ENCODE measurements at regions not wholly inside any gene's neighbourhood (a gene's known extent, or its start where the extent isn't known, plus 50 kb on each side); places are given as distances from the start of the nearest gene placed in this dataset.

DNA sequence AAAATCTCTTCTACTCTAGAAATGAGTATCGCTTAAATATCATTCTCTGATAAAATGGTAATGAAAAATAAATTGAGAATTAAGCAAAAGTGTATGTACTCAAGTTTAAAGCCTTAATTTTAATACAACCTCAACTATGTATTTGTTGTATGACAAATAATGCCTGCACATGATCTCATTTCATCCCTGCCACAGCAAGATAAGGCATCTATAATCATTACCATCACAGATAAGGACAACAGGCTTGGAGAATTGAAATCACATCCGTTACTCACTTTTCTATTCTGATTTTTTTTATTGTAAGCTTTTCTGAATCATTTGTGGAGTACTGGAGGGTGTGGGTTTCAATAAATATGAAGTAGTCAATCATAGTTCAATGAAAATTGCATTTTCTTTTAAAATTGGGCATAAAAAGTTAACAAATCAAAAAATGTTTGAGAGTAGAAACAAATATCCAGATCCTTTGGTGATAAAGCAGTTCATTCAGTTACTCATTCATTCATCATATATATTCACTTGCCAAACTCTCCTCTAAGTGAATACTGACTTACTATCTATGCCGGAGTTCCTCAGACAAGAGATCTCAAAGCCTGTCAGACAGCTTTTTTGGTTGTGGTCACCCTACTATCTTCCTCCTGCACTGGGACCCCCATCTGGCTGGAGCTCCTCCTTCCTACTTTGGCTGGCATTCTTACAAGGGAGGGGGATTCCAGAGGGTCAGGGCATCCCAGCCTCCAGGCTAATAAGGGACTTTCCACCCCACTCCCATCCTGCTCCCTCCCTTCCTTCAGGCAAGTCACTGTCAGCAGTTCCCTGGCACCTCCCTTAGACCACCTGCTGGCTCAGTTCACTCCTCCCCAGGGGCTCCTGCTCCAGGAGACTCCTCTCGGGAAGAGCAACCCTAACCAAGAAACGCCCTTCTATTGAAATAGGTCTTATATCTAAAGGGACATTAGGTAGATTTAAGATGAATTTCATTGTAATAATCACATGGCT lies 118.6 kb downstream of the OGFRL1 start:
- intact Hi-C loops (cut with DNase I): no loop called here
- H3K9me3 ChIP-seq: no peaks in the 10 kb centered on the region
- TF ChIP-seq POLR2AphosphoS5 (IDR thresholded peaks at IDR 0.05) (no peak), POLR2A (IDR thresholded peaks at IDR 0.05) (no peak)
- TF ChIP-seq, protein P1, sequence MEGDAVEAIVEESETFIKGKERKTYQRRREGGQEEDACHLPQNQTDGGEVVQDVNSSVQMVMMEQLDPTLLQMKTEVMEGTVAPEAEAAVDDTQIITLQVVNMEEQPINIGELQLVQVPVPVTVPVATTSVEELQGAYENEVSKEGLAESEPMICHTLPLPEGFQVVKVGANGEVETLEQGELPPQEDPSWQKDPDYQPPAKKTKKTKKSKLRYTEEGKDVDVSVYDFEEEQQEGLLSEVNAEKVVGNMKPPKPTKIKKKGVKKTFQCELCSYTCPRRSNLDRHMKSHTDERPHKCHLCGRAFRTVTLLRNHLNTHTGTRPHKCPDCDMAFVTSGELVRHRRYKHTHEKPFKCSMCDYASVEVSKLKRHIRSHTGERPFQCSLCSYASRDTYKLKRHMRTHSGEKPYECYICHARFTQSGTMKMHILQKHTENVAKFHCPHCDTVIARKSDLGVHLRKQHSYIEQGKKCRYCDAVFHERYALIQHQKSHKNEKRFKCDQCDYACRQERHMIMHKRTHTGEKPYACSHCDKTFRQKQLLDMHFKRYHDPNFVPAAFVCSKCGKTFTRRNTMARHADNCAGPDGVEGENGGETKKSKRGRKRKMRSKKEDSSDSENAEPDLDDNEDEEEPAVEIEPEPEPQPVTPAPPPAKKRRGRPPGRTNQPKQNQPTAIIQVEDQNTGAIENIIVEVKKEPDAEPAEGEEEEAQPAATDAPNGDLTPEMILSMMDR (IDR thresholded peaks at IDR 0.05): no peak
- no peak overlapping the region for H3K4me3 ChIP-seq
- WGBS: 82% methylated on average over 5 of the region's 5 CpGs
- DNase-seq (ENCODE audit: low spot score): no peak
- H3K4me1 ChIP-seq (replicated peaks): no peaks in the 10 kb centered on the region
- H3K27me3 ChIP-seq (replicated peaks; ENCODE audit: insufficient read depth): no peaks in the 10 kb centered on the region
- H3K27ac ChIP-seq: no peak overlapping the region
- H3K36me3 ChIP-seq: no peaks in the 10 kb centered on the region

- WGBS: 95% methylated on average over 1 of the region's 1 CpG
Measured at GRCh38 chr6:71408787-71409723, 120.4 kb downstream of the OGFRL1 start.

GRCh38 chr6:71410164-71410566 lies 121.6 kb downstream of the OGFRL1 start:
- intact Hi-C loops (cut with DNase I): no loop called here
- 93% methylated on average over 4 of the region's 4 CpGs for WGBS

More at GRCh38 chr6:71408787-71409723, 120.4 kb downstream of the OGFRL1 start:
- H3K27ac ChIP-seq: no peak overlapping the region
- intact Hi-C loops (cut with DNase I): no loop called here
- H3K4me1 ChIP-seq (replicated peaks): no peaks in the 10 kb centered on the region
- H3K9me3 ChIP-seq: no peaks in the 10 kb centered on the region
- TF ChIP-seq POLR2AphosphoS5 (IDR thresholded peaks at IDR 0.05): no peak
- no peak for TF ChIP-seq POLR2A (IDR thresholded peaks at IDR 0.05)
- TF ChIP-seq, protein P1 (IDR thresholded peaks at IDR 0.05): no peak
- no peak for DNase-seq (ENCODE audit: low spot score)
- H3K36me3 ChIP-seq: no peaks in the 10 kb centered on the region
- H3K27me3 ChIP-seq (replicated peaks; ENCODE audit: insufficient read depth): no peaks in the 10 kb centered on the region
- no peak overlapping the region for H3K4me3 ChIP-seq

GRCh38 chr6:71410681-71411080 lies 122.1 kb downstream of the OGFRL1 start:
- no peak for DNase-seq (ENCODE audit: low spot score)
- H3K4me3 ChIP-seq: no peak overlapping the region
- H3K27me3 ChIP-seq (replicated peaks; ENCODE audit: insufficient read depth): no peaks in the 10 kb centered on the region
- no peaks in the 10 kb centered on the region for H3K4me1 ChIP-seq (replicated peaks)
- H3K36me3 ChIP-seq: no peaks in the 10 kb centered on the region
- 96% methylated on average over 1 of the region's 1 CpG for WGBS
- TF ChIP-seq POLR2AphosphoS5 (IDR thresholded peaks at IDR 0.05): no peak
- no peak for TF ChIP-seq POLR2A (IDR thresholded peaks at IDR 0.05)
- TF ChIP-seq, protein P1 (IDR thresholded peaks at IDR 0.05): no peak
- H3K9me3 ChIP-seq: no peaks in the 10 kb centered on the region
- intact Hi-C loops (cut with DNase I): no loop called here
- no peak overlapping the region for H3K27ac ChIP-seq

More at GRCh38 chr6:71410164-71410566, 121.6 kb downstream of the OGFRL1 start:
- Histone ChIP-seq H3K27me3 (replicated peaks; ENCODE audit: insufficient read depth) (no peaks in the 10 kb centered on the region), H3K4me3 (no peak overlapping the region), H3K9me3 (no peaks in the 10 kb centered on the region), H3K36me3 (no peaks in the 10 kb centered on the region), H3K4me1 (replicated peaks) (no peaks in the 10 kb centered on the region), H3K27ac (no peak overlapping the region)
- DNase-seq (ENCODE audit: low spot score): no peak
- TF ChIP-seq, protein P1 (IDR thresholded peaks at IDR 0.05): no peak
- no peak for TF ChIP-seq POLR2A (IDR thresholded peaks at IDR 0.05)
- no peak for TF ChIP-seq POLR2AphosphoS5 (IDR thresholded peaks at IDR 0.05)

All from prostate gland (tissue), 2 donors.